SKM-1 (cell line): ENCODE measurements at regions not wholly inside any gene's neighbourhood (a gene's known extent, or its start where the extent isn't known, plus 50 kb on each side); places are given as distances from the start of the nearest gene placed in this dataset.
"Not testable (repeated sequence)": the region's sequence is repeated elsewhere in the genome, so short reads cannot be mapped to it uniquely, and the experiment has no call there.

Experiments
- DNase-seq: peaks from one replicate; lab custom pipeline; 2025; ENCODE audit not compliant: unreplicated experiment; lab: John Stamatoyannopoulos, UW

GRCh38 chr1:195851804-195852203 is 756.4 kb downstream of the KCNT2 start:
- no peak for DNase-seq

GRCh38 chr1:195851016-195851601 is 757.1 kb downstream of the KCNT2 start:
- DNase-seq: no peak

- no peak for DNase-seq
Observed at GRCh38 chr1:195849180-195849579, 759.1 kb downstream of the KCNT2 start.

- DNase-seq: not testable (repeated sequence)
Observed at GRCh38 chr1:195847957-195848875, 760.0 kb downstream of the KCNT2 start.

GRCh38 chr1:195831789-195832188 is 776.5 kb downstream of the KCNT2 start:
- no peak for DNase-seq

GRCh38 chr1:195828325-195828724 is 779.9 kb downstream of the KCNT2 start:
- no peak for DNase-seq

GRCh38 chr1:195820925-195821324 is 787.3 kb downstream of the KCNT2 start:
- no peak for DNase-seq

- no peak for DNase-seq
Observed at GRCh38 chr1:195806060-195806459, 802.2 kb downstream of the KCNT2 start.

GRCh38 chr1:195804547-195804946 is 803.7 kb downstream of the KCNT2 start:
- DNase-seq: no peak

- no peak for DNase-seq
Observed at GRCh38 chr1:195799016-195799415, 809.2 kb downstream of the KCNT2 start.

- DNase-seq: no peak
Observed at GRCh38 chr1:195794225-195794624, 814.0 kb downstream of the KCNT2 start.

GRCh38 chr1:195791796-195792195 is 816.4 kb downstream of the KCNT2 start:
- no peak for DNase-seq

GRCh38 chr1:195790514-195791168 is 817.6 kb downstream of the KCNT2 start:
- no peak for DNase-seq

GRCh38 chr1:195789321-195789720 is 818.9 kb downstream of the KCNT2 start:
- DNase-seq: no peak

GRCh38 chr1:195788721-195789120 is 819.5 kb downstream of the KCNT2 start:
- no peak for DNase-seq

GRCh38 chr1:195785830-195786229 is 822.4 kb downstream of the KCNT2 start:
- no peak for DNase-seq

GRCh38 chr1:195773931-195774330 is 834.3 kb downstream of the KCNT2 start:
- no peak for DNase-seq

GRCh38 chr1:195769461-195769860 is 838.8 kb downstream of the KCNT2 start:
- no peak for DNase-seq

- DNase-seq: no peak
Observed at GRCh38 chr1:195768936-195769335, 839.3 kb downstream of the KCNT2 start.

- no peak for DNase-seq
Observed at GRCh38 chr1:195768377-195768776, 839.9 kb downstream of the KCNT2 start.

GRCh38 chr1:195766709-195767108 is 841.5 kb downstream of the KCNT2 start:
- no peak for DNase-seq

GRCh38 chr1:195765099-195765498 is 843.1 kb downstream of the KCNT2 start:
- DNase-seq: no peak
